IMR-90 (cell line): ENCODE measurements at regions not wholly inside any gene's neighbourhood (a gene's known extent, or its start where the extent isn't known, plus 50 kb on each side); places are given as distances from the start of the nearest gene placed in this dataset.

Experiments used
- CEBPB ChIP-seq: IDR thresholded peaks from 2 replicates; pipeline ENCODE4 v1.6.1; 2012; ENCODE audit warnings: low read depth, low read length, improper control_type of control experiment
- MXI1 ChIP-seq: IDR thresholded peaks from 2 replicates; pipeline ENCODE4 v1.6.1; 2012; ENCODE audit warnings: low read depth, mild to moderate bottlenecking, low read length, moderate library complexity, borderline replicate concordance
- RAD21 ChIP-seq: IDR thresholded peaks from 2 replicates; pipeline ENCODE4 v1.6.1; 2012; ENCODE audit warnings: low read length, improper control_type of control experiment
- TF ChIP-seq, protein P1 (sequence below): conservative IDR thresholded peaks from 2 replicates; pipeline ENCODE4 v1.5.1; 2012; ENCODE audit warnings: mild to moderate bottlenecking, low read depth, low read length, improper control_type of control experiment

GRCh38 chr3:34011171-34012101 is 213.0 kb downstream of the PDCD6IP start:
- TF ChIP-seq MXI1 (no peak), CEBPB (0 out of 2 replicates have a peak, but pooled peaks have one; percentile 36), RAD21 (no peak)
- TF ChIP-seq, protein P1, sequence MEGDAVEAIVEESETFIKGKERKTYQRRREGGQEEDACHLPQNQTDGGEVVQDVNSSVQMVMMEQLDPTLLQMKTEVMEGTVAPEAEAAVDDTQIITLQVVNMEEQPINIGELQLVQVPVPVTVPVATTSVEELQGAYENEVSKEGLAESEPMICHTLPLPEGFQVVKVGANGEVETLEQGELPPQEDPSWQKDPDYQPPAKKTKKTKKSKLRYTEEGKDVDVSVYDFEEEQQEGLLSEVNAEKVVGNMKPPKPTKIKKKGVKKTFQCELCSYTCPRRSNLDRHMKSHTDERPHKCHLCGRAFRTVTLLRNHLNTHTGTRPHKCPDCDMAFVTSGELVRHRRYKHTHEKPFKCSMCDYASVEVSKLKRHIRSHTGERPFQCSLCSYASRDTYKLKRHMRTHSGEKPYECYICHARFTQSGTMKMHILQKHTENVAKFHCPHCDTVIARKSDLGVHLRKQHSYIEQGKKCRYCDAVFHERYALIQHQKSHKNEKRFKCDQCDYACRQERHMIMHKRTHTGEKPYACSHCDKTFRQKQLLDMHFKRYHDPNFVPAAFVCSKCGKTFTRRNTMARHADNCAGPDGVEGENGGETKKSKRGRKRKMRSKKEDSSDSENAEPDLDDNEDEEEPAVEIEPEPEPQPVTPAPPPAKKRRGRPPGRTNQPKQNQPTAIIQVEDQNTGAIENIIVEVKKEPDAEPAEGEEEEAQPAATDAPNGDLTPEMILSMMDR = 0 out of 2 replicates have a peak, but pooled peaks have one; percentile 8
